Endothelial cell of umbilical vein (primary cell): ENCODE measurements at regions not wholly inside any gene's neighbourhood (a gene's known extent, or its start where the extent isn't known, plus 50 kb on each side); places are given as distances from the start of the nearest gene placed in this dataset.

Source experiments
- BruUV-seq: library from RNA; stranded (reverse); fragments of 400-500 nt; replicated peaks from 2 replicates; lab custom pipeline; 2021; lab: Mats Ljungman, UMichigan
- CTCF ChIA-PET: fragments of 300-600, 350-600 bp; sonication (Branson Sonifier 250); formaldehyde crosslinking; loops from one replicate; lab custom pipeline; 2021; ENCODE audit warnings: antibody characterized with exemption, inconsistent platforms; lab: Charles Lee
- POLR2A ChIA-PET: fragments of 300-600, 350-600 bp; sonication (Branson Sonifier 250); formaldehyde crosslinking; loops from one replicate; lab custom pipeline; 2021; ENCODE audit warnings: antibody characterized with exemption, inconsistent platforms; lab: Charles Lee
- DNase-seq: peaks from one replicate; pipeline ENCODE4 v3.0.0-alpha.2; 2011; ENCODE audit warnings: low read depth, low spot score
- FAIRE-seq: peaks from 2 replicates; lab custom pipeline; 2011; peaks lifted over from hg19 to GRCh38; lab: Jason Lieb, UNC
- H2AFZ ChIP-seq: 2 replicates; pipeline ENCODE4 v1.6.0; 2012; ENCODE audit warnings: low read depth, low read length, control low read depth, inconsistent platforms
- H3K27ac ChIP-seq: 2 replicates; pipeline ENCODE4 v1.5.1; 2011; ENCODE audit warnings: low read depth, mild to moderate bottlenecking, control low read depth, low read length, moderate library complexity; ENCODE audit not compliant: insufficient read depth
- H3K27me3 ChIP-seq, 2 experiments: 2 replicates each; pipeline versions ENCODE4 v1.6.0 to v1.6.1; 2011; ENCODE audit warnings: low read length in 2 of 2, mixed read lengths in 1 of 2; ENCODE audit not compliant: control insufficient read depth in 2 of 2, insufficient read depth in 2 of 2
- H3K36me3 ChIP-seq, 2 experiments: 2 replicates in 1 of 2; 3 replicates in 1 of 2; pipeline ENCODE4 v1.5.1; 2011; ENCODE audit warnings: low read length in 2 of 2, mild to moderate bottlenecking in 1 of 2, moderate library complexity in 1 of 2; ENCODE audit not compliant: control insufficient read depth in 2 of 2, insufficient read depth in 2 of 2; ENCODE audit errors: extremely low read depth in 1 of 2
- H3K4me1 ChIP-seq: 3 replicates; pipeline ENCODE4 v1.5.1; 2011; ENCODE audit warnings: mild to moderate bottlenecking, low read length; ENCODE audit not compliant: control insufficient read depth, insufficient read depth; ENCODE audit errors: extremely low read depth
- H3K4me2 ChIP-seq: 2 replicates; pipeline ENCODE4 v1.6.1; 2011; ENCODE audit warnings: low read length, control low read depth, mixed read lengths; ENCODE audit not compliant: insufficient read depth
- H3K4me3 ChIP-seq, 3 experiments: fragments of 200-600 bp in 1 of 3; sonication (generic), shearing (Covaris generic) in 1 of 3; replicated peaks in 1 of 3; 2 replicates each; pipeline ENCODE4 v1.5.1; 2011 to 2016; ENCODE audit warnings: control low read depth in 3 of 3, low read length in 3 of 3, mild to moderate bottlenecking in 2 of 3, inconsistent platforms in 1 of 3, low read depth in 1 of 3, moderate library complexity in 1 of 3; ENCODE audit not compliant: insufficient read depth in 1 of 3
- H3K79me2 ChIP-seq: 2 replicates; pipeline ENCODE4 v1.6.0; 2012; ENCODE audit warnings: low read length, inconsistent platforms; ENCODE audit not compliant: control insufficient read depth, insufficient read depth
- H3K9ac ChIP-seq: replicated peaks from 2 replicates; pipeline ENCODE3; 2011; ENCODE audit warnings: low read length, control low read depth; ENCODE audit not compliant: insufficient read depth; ENCODE audit errors: extremely low read depth
- H3K9me1 ChIP-seq: replicated peaks from 3 replicates; pipeline ENCODE4 v1.6.0; 2011; ENCODE audit warnings: mild to moderate bottlenecking, low read length; ENCODE audit not compliant: control insufficient read depth, insufficient read depth; ENCODE audit errors: extremely low read depth
- H3K9me3 ChIP-seq: replicated peaks from 2 replicates; pipeline ENCODE4 v1.5.1; 2012; ENCODE audit warnings: low read length, inconsistent platforms; ENCODE audit not compliant: control insufficient read depth, insufficient read depth
- H4K20me1 ChIP-seq: replicated peaks from 2 replicates; pipeline ENCODE3; 2011; ENCODE audit warnings: mild to moderate bottlenecking, low read length; ENCODE audit not compliant: control insufficient read depth, insufficient read depth; ENCODE audit errors: extremely low read depth
- CTCF ChIP-seq, 2 donors: IDR thresholded peaks; 1 replicate in 1 of 2; 2 replicates in 1 of 2; pipeline ENCODE4 v1.5.1; 2011; ENCODE audit warnings: low read length in 2 of 2, mild to moderate bottlenecking in 2 of 2, moderate library complexity in 2 of 2, control low read depth in 1 of 2, inconsistent platforms in 1 of 2, low read depth in 1 of 2; ENCODE audit not compliant: insufficient read depth in 1 of 2; ENCODE audit errors: extremely low read depth in 1 of 2
- EZH2 ChIP-seq: IDR thresholded peaks from 2 replicates; pipeline ENCODE4 v1.6.1; 2012; ENCODE audit warnings: borderline replicate concordance, low read depth, mild to moderate bottlenecking, moderate library complexity, low read length, inconsistent platforms; ENCODE audit not compliant: severe bottlenecking
- FOS ChIP-seq: IDR thresholded peaks from 2 replicates; pipeline ENCODE4 v1.6.1; 2011; ENCODE audit warnings: mild to moderate bottlenecking, low read length, moderate library complexity, borderline replicate concordance; ENCODE audit not compliant: insufficient read depth
- GATA2 ChIP-seq: IDR thresholded peaks from 2 replicates; pipeline ENCODE4 v1.7.0; 2011; ENCODE audit warnings: low read depth, mild to moderate bottlenecking, moderate library complexity, mixed read lengths, low read length; ENCODE audit not compliant: insufficient read length, insufficient read depth
- JUN ChIP-seq: IDR thresholded peaks from 2 replicates; pipeline ENCODE4 v1.6.1; 2011; ENCODE audit warnings: borderline replicate concordance, low read depth; ENCODE audit not compliant: insufficient read length, insufficient read depth
- MYC ChIP-seq: IDR thresholded peaks from one replicate; pipeline ENCODE4 v1.6.1; 2011; ENCODE audit warnings: mild to moderate bottlenecking, low read depth, low read length
- POLR2A ChIP-seq: IDR thresholded peaks from 2 replicates; pipeline ENCODE4 v1.6.1; 2012; ENCODE audit warnings: low read depth, mild to moderate bottlenecking, control low read depth, low read length
- POLR2AphosphoS5 ChIP-seq: IDR thresholded peaks from 2 replicates; pipeline ENCODE4 v1.6.1; 2012; ENCODE audit warnings: low read depth, mild to moderate bottlenecking, control low read depth, low read length, moderate library complexity; ENCODE audit not compliant: insufficient read depth
- dilution Hi-C: fragments of 300-500 bp; cut with MboI; formaldehyde crosslinking; loops from one replicate; pipeline ENCODE4 v1.15.0; 2019; ENCODE audit warnings: low sequenced_read_pairs; ENCODE audit not compliant: extremely low pct_ligation_motif_present
- intact Hi-C: fragments of 100-400 bp; cut with micrococcal nuclease; formaldehyde crosslinking; loops from one replicate; pipeline ENCODE4 v1.10.0; 2022
- TF ChIP-seq, protein P1 (sequence below): IDR thresholded peaks from 2 replicates; pipeline ENCODE4 v1.6.1; 2011; ENCODE audit not compliant: insufficient read depth, insufficient read length

- H3K79me2 ChIP-seq: no peaks in the 10 kb centered on the region
- H3K9me1 ChIP-seq: no peaks in the 10 kb centered on the region
- ChIA-PET CTCF (no interaction called here), POLR2A (no interaction called here)
- H4K20me1 ChIP-seq: no peaks in the 10 kb centered on the region
- H3K4me3 ChIP-seq: no peak overlapping the region
- no peak overlapping the region for H3K9ac ChIP-seq
- TF ChIP-seq MYC (no peak), FOS (no peak), CTCF (IDR thresholded peaks at IDR 0.05; ENCODE audit: extremely low read depth in 1 of 2, insufficient read depth in 1 of 2, low read depth in 1 of 2, low read length in 2 of 2) (no peak), GATA2 (no peak), POLR2A (no peak), EZH2 (no peak), POLR2AphosphoS5 (no peak), JUN (no peak)
- TF ChIP-seq, protein P1, sequence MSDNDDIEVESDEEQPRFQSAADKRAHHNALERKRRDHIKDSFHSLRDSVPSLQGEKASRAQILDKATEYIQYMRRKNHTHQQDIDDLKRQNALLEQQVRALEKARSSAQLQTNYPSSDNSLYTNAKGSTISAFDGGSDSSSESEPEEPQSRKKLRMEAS: no peak
- dilution Hi-C loops (no loop called here), intact Hi-C loops (no loop called here)
- no peak overlapping the region for H3K4me2 ChIP-seq
- BruUV-seq: no TSS peak
- no peaks in the 10 kb centered on the region for H3K36me3 ChIP-seq
- no peak overlapping the region for H3K27ac ChIP-seq
- FAIRE-seq (no peak), DNase-seq (no peak)
- no peaks in the 10 kb centered on the region for H3K27me3 ChIP-seq
- peaks cover 5% of the 10 kb centered on the region for H3K9me3 ChIP-seq
- H2AFZ ChIP-seq: no peak overlapping the region
- H3K4me1 ChIP-seq: no peaks in the 10 kb centered on the region
Measured at GRCh38 chr2:60159519-60159918, 393.9 kb downstream of the BCL11A start.
